Right atrium auricular region (tissue), 2 donors: ENCODE measurements at regions not wholly inside any gene's neighbourhood (a gene's known extent, or its start where the extent isn't known, plus 50 kb on each side); places are given as distances from the start of the nearest gene placed in this dataset.

Experiments used
- DNase-seq: peaks from one replicate; pipeline ENCODE4 v3.0.0-alpha.2; 2019; ENCODE audit warnings: low spot score
- H3K27ac ChIP-seq, 2 donors: fragments of 200-600 bp; sonication (generic); 1 replicate in 1 of 2; 2 replicates in 1 of 2; pipeline ENCODE4 v1.5.1; 2016 to 2019
- H3K27me3 ChIP-seq, 2 donors: fragments of 200-600 bp; sonication (generic); one replicate each; pipeline versions ENCODE4 v1.5.1 to v1.6.0; 2017 to 2019
- H3K36me3 ChIP-seq: fragments of 200-600 bp; sonication (generic); one replicate; pipeline ENCODE4 v1.5.1; 2016
- H3K4me1 ChIP-seq, 2 donors: fragments of 200-600 bp; sonication (generic); one replicate each; pipeline versions ENCODE4 v1.5.1 to v1.6.0; 2017 to 2019
- H3K4me3 ChIP-seq, 2 donors: fragments of 200-600 bp; sonication (generic); 1 replicate in 1 of 2; 2 replicates in 1 of 2; pipeline ENCODE4 v1.5.1; 2017 to 2019; ENCODE audit warnings: mild to moderate bottlenecking in 1 of 2, moderate library complexity in 1 of 2
- H3K9me3 ChIP-seq, 2 donors: fragments of 200-600 bp; sonication (generic); one replicate each; pipeline ENCODE4 v1.5.1; 2019
- TF ChIP-seq, protein P1 (sequence below), 2 donors: fragments of 200-600 bp; sonication (generic); IDR thresholded peaks; one replicate each; pipeline ENCODE4 v1.5.1; 2019; ENCODE audit warnings: antibody characterized with exemption in 2 of 2

DNA sequence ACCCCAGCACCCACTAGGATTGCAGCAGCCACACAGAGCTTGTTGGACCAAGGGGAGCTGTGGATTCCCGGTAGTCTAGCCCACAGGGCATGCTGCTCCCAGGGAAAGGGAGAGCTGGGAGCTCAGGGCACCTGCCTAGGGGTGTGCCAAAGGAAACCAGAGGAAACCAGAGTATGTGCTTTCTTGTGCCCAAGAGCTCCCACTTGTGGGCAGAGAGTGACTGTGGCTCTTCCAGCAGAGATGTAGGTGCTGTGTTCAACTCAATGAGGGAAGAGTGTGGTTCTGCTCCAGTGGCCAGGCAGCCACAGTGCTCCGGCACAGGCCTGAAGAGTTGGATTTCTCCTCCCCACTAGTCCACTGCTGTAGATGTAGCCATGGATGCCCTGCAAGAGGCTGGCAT is 1050.0 kb upstream of the INTU start:
- H3K4me3 ChIP-seq, result no peak overlapping the region
- H3K9me3 ChIP-seq, result peaks cover 0 to 9% of the 10 kb centered on the region in 2 donors
- no peaks in the 10 kb centered on the region for H3K27me3 ChIP-seq
- H3K36me3 ChIP-seq, result no peaks in the 10 kb centered on the region
- H3K27ac ChIP-seq, result no peak overlapping the region
- no peak for DNase-seq
- H3K4me1 ChIP-seq, result no peaks in the 10 kb centered on the region
- TF ChIP-seq, protein P1, sequence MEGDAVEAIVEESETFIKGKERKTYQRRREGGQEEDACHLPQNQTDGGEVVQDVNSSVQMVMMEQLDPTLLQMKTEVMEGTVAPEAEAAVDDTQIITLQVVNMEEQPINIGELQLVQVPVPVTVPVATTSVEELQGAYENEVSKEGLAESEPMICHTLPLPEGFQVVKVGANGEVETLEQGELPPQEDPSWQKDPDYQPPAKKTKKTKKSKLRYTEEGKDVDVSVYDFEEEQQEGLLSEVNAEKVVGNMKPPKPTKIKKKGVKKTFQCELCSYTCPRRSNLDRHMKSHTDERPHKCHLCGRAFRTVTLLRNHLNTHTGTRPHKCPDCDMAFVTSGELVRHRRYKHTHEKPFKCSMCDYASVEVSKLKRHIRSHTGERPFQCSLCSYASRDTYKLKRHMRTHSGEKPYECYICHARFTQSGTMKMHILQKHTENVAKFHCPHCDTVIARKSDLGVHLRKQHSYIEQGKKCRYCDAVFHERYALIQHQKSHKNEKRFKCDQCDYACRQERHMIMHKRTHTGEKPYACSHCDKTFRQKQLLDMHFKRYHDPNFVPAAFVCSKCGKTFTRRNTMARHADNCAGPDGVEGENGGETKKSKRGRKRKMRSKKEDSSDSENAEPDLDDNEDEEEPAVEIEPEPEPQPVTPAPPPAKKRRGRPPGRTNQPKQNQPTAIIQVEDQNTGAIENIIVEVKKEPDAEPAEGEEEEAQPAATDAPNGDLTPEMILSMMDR (IDR thresholded peaks at IDR 0.05), result no peak

GRCh38 chr4:126583509-126583908 is 1049.2 kb upstream of the INTU start:
- Histone ChIP-seq H3K36me3 (no peaks in the 10 kb centered on the region), H3K4me3 (no peak overlapping the region), H3K9me3 (peaks cover 3 to 9% of the 10 kb centered on the region in 2 donors), H3K4me1 (no peaks in the 10 kb centered on the region), H3K27me3 (no peaks in the 10 kb centered on the region), H3K27ac (no peak overlapping the region)
- TF ChIP-seq, protein P1 (IDR thresholded peaks at IDR 0.05), result no peak
- DNase-seq, result no peak

- TF ChIP-seq, protein P1 (IDR thresholded peaks at IDR 0.05), result no peak
- Histone ChIP-seq H3K4me1 (peaks cover 0 to 5% of the 10 kb centered on the region in 2 donors), H3K9me3 (peaks cover 3 to 9% of the 10 kb centered on the region in 2 donors), H3K4me3 (no peak overlapping the region), H3K27ac (no peak overlapping the region), H3K36me3 (no peaks in the 10 kb centered on the region), H3K27me3 (no peaks in the 10 kb centered on the region)
- DNase-seq, result no peak
Observed at GRCh38 chr4:126591583-126591982, 1041.2 kb upstream of the INTU start.

- H3K4me1 ChIP-seq, result peaks cover 0 to 5% of the 10 kb centered on the region in 2 donors
- no peak overlapping the region for H3K27ac ChIP-seq
- no peak overlapping the region for H3K4me3 ChIP-seq
- no peaks in the 10 kb centered on the region for H3K27me3 ChIP-seq
- TF ChIP-seq, protein P1 (IDR thresholded peaks at IDR 0.05), result peak; percentile 12 to 46
- no peaks in the 10 kb centered on the region for H3K36me3 ChIP-seq
- no peak for DNase-seq
- H3K9me3 ChIP-seq, result peaks cover 3 to 9% of the 10 kb centered on the region in 2 donors
Observed at GRCh38 chr4:126592088-126592487, 1040.7 kb upstream of the INTU start.

GRCh38 chr4:126593626-126594025 is 1039.1 kb upstream of the INTU start:
- H3K4me3 ChIP-seq, result no peak overlapping the region
- DNase-seq, result no peak
- TF ChIP-seq, protein P1 (IDR thresholded peaks at IDR 0.05), result no peak
- H3K27ac ChIP-seq, result no peak overlapping the region
- peaks cover 0 to 5% of the 10 kb centered on the region in 2 donors for H3K4me1 ChIP-seq
- H3K36me3 ChIP-seq, result no peaks in the 10 kb centered on the region
- no peaks in the 10 kb centered on the region for H3K27me3 ChIP-seq
- H3K9me3 ChIP-seq, result peaks cover 0 to 9% of the 10 kb centered on the region in 2 donors

- Histone ChIP-seq H3K9me3 (peaks cover 0 to 6% of the 10 kb centered on the region in 2 donors), H3K36me3 (no peaks in the 10 kb centered on the region), H3K4me3 (no peak overlapping the region), H3K4me1 (peaks cover 0 to 5% of the 10 kb centered on the region in 2 donors), H3K27me3 (no peaks in the 10 kb centered on the region), H3K27ac (no peak overlapping the region)
- DNase-seq, result no peak
- TF ChIP-seq, protein P1 (IDR thresholded peaks at IDR 0.05), result no peak
Observed at GRCh38 chr4:126595643-126596042, 1037.1 kb upstream of the INTU start.
